GM19395 (cell line): ENCODE measurements at regions not wholly inside any gene's neighbourhood (a gene's known extent, or its start where the extent isn't known, plus 50 kb on each side); places are given as distances from the start of the nearest gene placed in this dataset.
"Not testable (repeated sequence)": the region's sequence is repeated elsewhere in the genome, so short reads cannot be mapped to it uniquely, and the experiment has no call there.

Experiments used
- ATAC-seq: cut with Tn5 transposase; IDR thresholded peaks from one replicate; pipeline ENCODE4 v1.9.1; 2021; ENCODE audit warnings: mild to moderate bottlenecking, moderate library complexity; ENCODE audit not compliant: unreplicated experiment

GRCh38 chr3:83251490-83251889 is 1490.0 kb upstream of the GBE1 start:
- no peak for ATAC-seq

- no peak for ATAC-seq
Measured at GRCh38 chr3:83250613-83251012, 1489.2 kb upstream of the GBE1 start.

- no peak for ATAC-seq
Measured at GRCh38 chr3:83248454-83248853, 1487.0 kb upstream of the GBE1 start.

GRCh38 chr3:83235180-83235814 is 1473.9 kb upstream of the GBE1 start:
- ATAC-seq: no peak

- ATAC-seq: no peak
Measured at GRCh38 chr3:83233715-83234114, 1472.3 kb upstream of the GBE1 start.

- no peak for ATAC-seq
Measured at GRCh38 chr3:83230841-83231240, 1469.4 kb upstream of the GBE1 start.

- no peak for ATAC-seq
Measured at GRCh38 chr3:83230376-83230775, 1468.9 kb upstream of the GBE1 start.

- no peak for ATAC-seq
Measured at GRCh38 chr3:83226751-83227150, 1465.3 kb upstream of the GBE1 start.

GRCh38 chr3:83224101-83224868 is 1462.8 kb upstream of the GBE1 start:
- no peak for ATAC-seq

GRCh38 chr3:83218383-83219200 is 1457.1 kb upstream of the GBE1 start:
- ATAC-seq: no peak

- not testable (repeated sequence) for ATAC-seq
Measured at GRCh38 chr3:83217595-83218118, 1456.2 kb upstream of the GBE1 start.

- ATAC-seq: no peak
Measured at GRCh38 chr3:83216919-83217594, 1455.6 kb upstream of the GBE1 start.

- ATAC-seq: no peak
Measured at GRCh38 chr3:83195243-83195642, 1433.8 kb upstream of the GBE1 start.

- no peak for ATAC-seq
Measured at GRCh38 chr3:83193526-83193925, 1432.1 kb upstream of the GBE1 start.

GRCh38 chr3:83189634-83190033 is 1428.2 kb upstream of the GBE1 start:
- ATAC-seq: no peak

- ATAC-seq: no peak
Measured at GRCh38 chr3:83169473-83169872, 1408.0 kb upstream of the GBE1 start.

- no peak for ATAC-seq
Measured at GRCh38 chr3:83150896-83151295, 1389.5 kb upstream of the GBE1 start.

GRCh38 chr3:83140983-83141382 is 1379.5 kb upstream of the GBE1 start:
- no peak for ATAC-seq

- ATAC-seq: no peak
Measured at GRCh38 chr3:83131236-83131635, 1369.8 kb upstream of the GBE1 start.

- ATAC-seq: no peak
Measured at GRCh38 chr3:83122774-83123350, 1361.4 kb upstream of the GBE1 start.

- no peak for ATAC-seq
Measured at GRCh38 chr3:83093222-83093572, 1331.8 kb upstream of the GBE1 start.
